GM23338 (cell line): ENCODE measurements at regions not wholly inside any gene's neighbourhood (a gene's known extent, or its start where the extent isn't known, plus 50 kb on each side); places are given as distances from the start of the nearest gene placed in this dataset.

ENCODE experiments used
- CREB1 ChIP-seq: fragments of 250-450 bp; sonication (Bioruptor Pico); IDR thresholded peaks from 2 replicates; pipeline ENCODE4 v1.5.0; 2020; ENCODE audit warnings: low read depth, mild to moderate bottlenecking, moderate library complexity
- EZH2 ChIP-seq: fragments of 200-600 bp; sonication (generic); IDR thresholded peaks from one replicate; pipeline ENCODE4 v1.8.0; 2017; ENCODE audit warnings: antibody characterized with exemption, mild to moderate bottlenecking, low read depth; ENCODE audit not compliant: unreplicated experiment
- EZH2phosphoT487 ChIP-seq: fragments of 200-600 bp; sonication (generic); IDR thresholded peaks from one replicate; pipeline ENCODE4 v1.8.1; 2018; ENCODE audit warnings: antibody characterized with exemption; ENCODE audit not compliant: unreplicated experiment
- JUNB ChIP-seq: IDR thresholded peaks from one replicate; pipeline ENCODE4 v1.6.1; 2016; ENCODE audit warnings: antibody characterized with exemption; ENCODE audit not compliant: unreplicated experiment
- NANOG ChIP-seq: IDR thresholded peaks from 2 replicates; pipeline ENCODE4 v1.6.1; 2016; ENCODE audit warnings: antibody characterized with exemption, borderline replicate concordance
- POLR2AphosphoS5 ChIP-seq: IDR thresholded peaks from 2 replicates; pipeline ENCODE4 v1.6.1; 2016; ENCODE audit warnings: antibody characterized with exemption, low read depth
- STAT1 ChIP-seq: IDR thresholded peaks from one replicate; pipeline ENCODE4 v1.6.1; 2016; ENCODE audit warnings: antibody characterized with exemption; ENCODE audit not compliant: unreplicated experiment
- ZNF114 ChIP-seq: fragments of 250-450 bp; sonication (Bioruptor Pico); IDR thresholded peaks from 2 replicates; pipeline ENCODE4 v1.5.0; 2020; ENCODE audit warnings: mild to moderate bottlenecking, moderate library complexity
- ZNF331 ChIP-seq: fragments of 250-450 bp; sonication (Bioruptor Pico); IDR thresholded peaks from 2 replicates; pipeline ENCODE4 v1.5.0; 2020; ENCODE audit warnings: low read depth, mild to moderate bottlenecking, moderate library complexity
- TF ChIP-seq, protein P1 (sequence below), 2 experiments: fragments of 200-600 bp in 1 of 2; sonication (generic) in 1 of 2; conservative IDR thresholded peaks; 2 replicates each; pipeline versions ENCODE4 v1.5.1 to v1.6.1; 2016 to 2017; ENCODE audit warnings: antibody characterized with exemption in 2 of 2, low read depth in 2 of 2, mild to moderate bottlenecking in 2 of 2, moderate library complexity in 1 of 2
- TF ChIP-seq, protein P2 (sequence below): IDR thresholded peaks from one replicate; pipeline ENCODE4 v1.6.1; 2018; ENCODE audit warnings: antibody characterized with exemption; ENCODE audit not compliant: unreplicated experiment
- TF ChIP-seq, protein P3 (sequence below): fragments of 250-450 bp; sonication (Bioruptor Pico); IDR thresholded peaks from 2 replicates; pipeline ENCODE4 v1.5.0; 2020; ENCODE audit warnings: mild to moderate bottlenecking, moderate library complexity
- TF ChIP-seq, protein P4 (sequence below): IDR thresholded peaks from 2 replicates; pipeline ENCODE4 v1.6.1; 2016; ENCODE audit warnings: antibody characterized with exemption

DNA sequence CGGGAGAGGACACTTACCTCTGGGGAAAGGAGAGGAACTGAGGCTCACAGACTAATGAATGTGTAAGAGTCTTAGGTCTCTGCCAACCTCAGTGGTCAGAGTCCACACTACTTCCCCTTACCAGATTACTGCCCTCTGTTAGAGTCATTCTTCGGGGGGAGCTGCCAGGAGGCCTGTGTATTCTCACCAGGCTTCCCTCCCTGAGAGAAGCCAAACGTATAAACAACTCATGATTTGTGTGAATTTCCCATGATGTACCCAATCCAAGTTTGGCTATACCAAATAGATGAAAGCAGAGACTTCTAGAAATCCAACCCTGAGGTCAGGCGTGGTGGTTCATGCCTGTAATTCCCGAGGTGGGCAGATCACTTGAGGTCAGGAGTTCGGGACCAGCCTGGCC is 77.1 kb downstream of the SLC2A10 start:
- no peak for TF ChIP-seq POLR2AphosphoS5
- TF ChIP-seq, protein P1, sequence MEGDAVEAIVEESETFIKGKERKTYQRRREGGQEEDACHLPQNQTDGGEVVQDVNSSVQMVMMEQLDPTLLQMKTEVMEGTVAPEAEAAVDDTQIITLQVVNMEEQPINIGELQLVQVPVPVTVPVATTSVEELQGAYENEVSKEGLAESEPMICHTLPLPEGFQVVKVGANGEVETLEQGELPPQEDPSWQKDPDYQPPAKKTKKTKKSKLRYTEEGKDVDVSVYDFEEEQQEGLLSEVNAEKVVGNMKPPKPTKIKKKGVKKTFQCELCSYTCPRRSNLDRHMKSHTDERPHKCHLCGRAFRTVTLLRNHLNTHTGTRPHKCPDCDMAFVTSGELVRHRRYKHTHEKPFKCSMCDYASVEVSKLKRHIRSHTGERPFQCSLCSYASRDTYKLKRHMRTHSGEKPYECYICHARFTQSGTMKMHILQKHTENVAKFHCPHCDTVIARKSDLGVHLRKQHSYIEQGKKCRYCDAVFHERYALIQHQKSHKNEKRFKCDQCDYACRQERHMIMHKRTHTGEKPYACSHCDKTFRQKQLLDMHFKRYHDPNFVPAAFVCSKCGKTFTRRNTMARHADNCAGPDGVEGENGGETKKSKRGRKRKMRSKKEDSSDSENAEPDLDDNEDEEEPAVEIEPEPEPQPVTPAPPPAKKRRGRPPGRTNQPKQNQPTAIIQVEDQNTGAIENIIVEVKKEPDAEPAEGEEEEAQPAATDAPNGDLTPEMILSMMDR (conservative IDR thresholded peaks at IDR 0.05; ENCODE audit: low read depth in 2 of 2), result no peak
- TF ChIP-seq EZH2, result no peak
- TF ChIP-seq ZNF331 (CRISPR knock-in tag), result no peak
- TF ChIP-seq, protein P2, sequence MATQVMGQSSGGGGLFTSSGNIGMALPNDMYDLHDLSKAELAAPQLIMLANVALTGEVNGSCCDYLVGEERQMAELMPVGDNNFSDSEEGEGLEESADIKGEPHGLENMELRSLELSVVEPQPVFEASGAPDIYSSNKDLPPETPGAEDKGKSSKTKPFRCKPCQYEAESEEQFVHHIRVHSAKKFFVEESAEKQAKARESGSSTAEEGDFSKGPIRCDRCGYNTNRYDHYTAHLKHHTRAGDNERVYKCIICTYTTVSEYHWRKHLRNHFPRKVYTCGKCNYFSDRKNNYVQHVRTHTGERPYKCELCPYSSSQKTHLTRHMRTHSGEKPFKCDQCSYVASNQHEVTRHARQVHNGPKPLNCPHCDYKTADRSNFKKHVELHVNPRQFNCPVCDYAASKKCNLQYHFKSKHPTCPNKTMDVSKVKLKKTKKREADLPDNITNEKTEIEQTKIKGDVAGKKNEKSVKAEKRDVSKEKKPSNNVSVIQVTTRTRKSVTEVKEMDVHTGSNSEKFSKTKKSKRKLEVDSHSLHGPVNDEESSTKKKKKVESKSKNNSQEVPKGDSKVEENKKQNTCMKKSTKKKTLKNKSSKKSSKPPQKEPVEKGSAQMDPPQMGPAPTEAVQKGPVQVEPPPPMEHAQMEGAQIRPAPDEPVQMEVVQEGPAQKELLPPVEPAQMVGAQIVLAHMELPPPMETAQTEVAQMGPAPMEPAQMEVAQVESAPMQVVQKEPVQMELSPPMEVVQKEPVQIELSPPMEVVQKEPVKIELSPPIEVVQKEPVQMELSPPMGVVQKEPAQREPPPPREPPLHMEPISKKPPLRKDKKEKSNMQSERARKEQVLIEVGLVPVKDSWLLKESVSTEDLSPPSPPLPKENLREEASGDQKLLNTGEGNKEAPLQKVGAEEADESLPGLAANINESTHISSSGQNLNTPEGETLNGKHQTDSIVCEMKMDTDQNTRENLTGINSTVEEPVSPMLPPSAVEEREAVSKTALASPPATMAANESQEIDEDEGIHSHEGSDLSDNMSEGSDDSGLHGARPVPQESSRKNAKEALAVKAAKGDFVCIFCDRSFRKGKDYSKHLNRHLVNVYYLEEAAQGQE, result no peak
- TF ChIP-seq EZH2phosphoT487, result no peak
- TF ChIP-seq CREB1, result no peak
- no peak for TF ChIP-seq STAT1
- TF ChIP-seq, protein P3, sequence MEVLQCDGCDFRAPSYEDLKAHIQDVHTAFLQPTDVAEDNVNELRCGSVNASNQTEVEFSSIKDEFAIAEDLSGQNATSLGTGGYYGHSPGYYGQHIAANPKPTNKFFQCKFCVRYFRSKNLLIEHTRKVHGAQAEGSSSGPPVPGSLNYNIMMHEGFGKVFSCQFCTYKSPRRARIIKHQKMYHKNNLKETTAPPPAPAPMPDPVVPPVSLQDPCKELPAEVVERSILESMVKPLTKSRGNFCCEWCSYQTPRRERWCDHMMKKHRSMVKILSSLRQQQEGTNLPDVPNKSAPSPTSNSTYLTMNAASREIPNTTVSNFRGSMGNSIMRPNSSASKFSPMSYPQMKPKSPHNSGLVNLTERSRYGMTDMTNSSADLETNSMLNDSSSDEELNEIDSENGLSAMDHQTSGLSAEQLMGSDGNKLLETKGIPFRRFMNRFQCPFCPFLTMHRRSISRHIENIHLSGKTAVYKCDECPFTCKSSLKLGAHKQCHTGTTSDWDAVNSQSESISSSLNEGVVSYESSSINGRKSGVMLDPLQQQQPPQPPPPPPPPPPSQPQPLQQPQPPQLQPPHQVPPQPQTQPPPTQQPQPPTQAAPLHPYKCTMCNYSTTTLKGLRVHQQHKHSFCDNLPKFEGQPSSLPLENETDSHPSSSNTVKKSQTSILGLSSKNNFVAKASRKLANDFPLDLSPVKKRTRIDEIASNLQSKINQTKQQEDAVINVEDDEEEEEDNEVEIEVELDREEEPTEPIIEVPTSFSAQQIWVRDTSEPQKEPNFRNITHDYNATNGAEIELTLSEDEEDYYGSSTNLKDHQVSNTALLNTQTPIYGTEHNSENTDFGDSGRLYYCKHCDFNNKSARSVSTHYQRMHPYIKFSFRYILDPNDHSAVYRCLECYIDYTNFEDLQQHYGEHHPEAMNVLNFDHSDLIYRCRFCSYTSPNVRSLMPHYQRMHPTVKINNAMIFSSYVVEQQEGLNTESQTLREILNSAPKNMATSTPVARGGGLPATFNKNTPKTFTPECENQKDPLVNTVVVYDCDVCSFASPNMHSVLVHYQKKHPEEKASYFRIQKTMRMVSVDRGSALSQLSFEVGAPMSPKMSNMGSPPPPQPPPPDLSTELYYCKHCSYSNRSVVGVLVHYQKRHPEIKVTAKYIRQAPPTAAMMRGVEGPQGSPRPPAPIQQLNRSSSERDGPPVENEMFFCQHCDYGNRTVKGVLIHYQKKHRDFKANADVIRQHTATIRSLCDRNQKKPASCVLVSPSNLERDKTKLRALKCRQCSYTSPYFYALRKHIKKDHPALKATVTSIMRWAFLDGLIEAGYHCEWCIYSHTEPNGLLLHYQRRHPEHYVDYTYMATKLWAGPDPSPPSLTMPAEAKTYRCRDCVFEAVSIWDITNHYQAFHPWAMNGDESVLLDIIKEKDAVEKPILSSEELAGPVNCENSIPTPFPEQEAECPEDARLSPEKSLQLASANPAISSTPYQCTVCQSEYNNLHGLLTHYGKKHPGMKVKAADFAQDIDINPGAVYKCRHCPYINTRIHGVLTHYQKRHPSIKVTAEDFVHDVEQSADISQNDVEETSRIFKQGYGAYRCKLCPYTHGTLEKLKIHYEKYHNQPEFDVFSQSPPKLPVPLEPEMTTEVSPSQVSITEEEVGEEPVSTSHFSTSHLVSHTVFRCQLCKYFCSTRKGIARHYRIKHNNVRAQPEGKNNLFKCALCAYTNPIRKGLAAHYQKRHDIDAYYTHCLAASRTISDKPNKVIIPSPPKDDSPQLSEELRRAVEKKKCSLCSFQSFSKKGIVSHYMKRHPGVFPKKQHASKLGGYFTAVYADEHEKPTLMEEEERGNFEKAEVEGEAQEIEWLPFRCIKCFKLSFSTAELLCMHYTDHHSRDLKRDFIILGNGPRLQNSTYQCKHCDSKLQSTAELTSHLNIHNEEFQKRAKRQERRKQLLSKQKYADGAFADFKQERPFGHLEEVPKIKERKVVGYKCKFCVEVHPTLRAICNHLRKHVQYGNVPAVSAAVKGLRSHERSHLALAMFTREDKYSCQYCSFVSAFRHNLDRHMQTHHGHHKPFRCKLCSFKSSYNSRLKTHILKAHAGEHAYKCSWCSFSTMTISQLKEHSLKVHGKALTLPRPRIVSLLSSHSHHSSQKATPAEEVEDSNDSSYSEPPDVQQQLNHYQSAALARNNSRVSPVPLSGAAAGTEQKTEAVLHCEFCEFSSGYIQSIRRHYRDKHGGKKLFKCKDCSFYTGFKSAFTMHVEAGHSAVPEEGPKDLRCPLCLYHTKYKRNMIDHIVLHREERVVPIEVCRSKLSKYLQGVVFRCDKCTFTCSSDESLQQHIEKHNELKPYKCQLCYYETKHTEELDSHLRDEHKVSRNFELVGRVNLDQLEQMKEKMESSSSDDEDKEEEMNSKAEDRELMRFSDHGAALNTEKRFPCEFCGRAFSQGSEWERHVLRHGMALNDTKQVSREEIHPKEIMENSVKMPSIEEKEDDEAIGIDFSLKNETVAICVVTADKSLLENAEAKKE (CRISPR knock-in tag), result no peak
- TF ChIP-seq, protein P4, sequence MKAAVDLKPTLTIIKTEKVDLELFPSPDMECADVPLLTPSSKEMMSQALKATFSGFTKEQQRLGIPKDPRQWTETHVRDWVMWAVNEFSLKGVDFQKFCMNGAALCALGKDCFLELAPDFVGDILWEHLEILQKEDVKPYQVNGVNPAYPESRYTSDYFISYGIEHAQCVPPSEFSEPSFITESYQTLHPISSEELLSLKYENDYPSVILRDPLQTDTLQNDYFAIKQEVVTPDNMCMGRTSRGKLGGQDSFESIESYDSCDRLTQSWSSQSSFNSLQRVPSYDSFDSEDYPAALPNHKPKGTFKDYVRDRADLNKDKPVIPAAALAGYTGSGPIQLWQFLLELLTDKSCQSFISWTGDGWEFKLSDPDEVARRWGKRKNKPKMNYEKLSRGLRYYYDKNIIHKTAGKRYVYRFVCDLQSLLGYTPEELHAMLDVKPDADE, result no peak
- TF ChIP-seq JUNB, result no peak
- TF ChIP-seq NANOG, result no peak
- TF ChIP-seq ZNF114 (CRISPR knock-in tag), result no peak
